SK-N-SH (cell line): ENCODE measurements at regions not wholly inside any gene's neighbourhood (a gene's known extent, or its start where the extent isn't known, plus 50 kb on each side); places are given as distances from the start of the nearest gene placed in this dataset.

ENCODE experiments used
- CTCF ChIA-PET: fragments of 300-600, 350-600 bp; formaldehyde crosslinking; extraction: SDS; loops from one replicate; lab custom pipeline; 2021; lab: Yijun Ruan, JAX
- POLR2A ChIA-PET: fragments of 350-600 bp; sonication (Branson Sonifier 250); formaldehyde crosslinking; extraction: SDS; loops from one replicate; lab custom pipeline; 2020; ENCODE audit warnings: antibody characterized with exemption, inconsistent platforms; lab: Yijun Ruan, JAX
- DNase-seq: peaks from one replicate; pipeline ENCODE4 v3.0.0; 2012
- H2AFZ ChIP-seq: fragments of 200-600 bp; sonication (generic); 2 replicates; pipeline ENCODE4 v1.8.1; 2016; ENCODE audit warnings: antibody characterized with exemption, mild to moderate bottlenecking, low read depth
- H3F3A ChIP-seq: fragments of 200-600 bp; sonication (generic); replicated peaks from 2 replicates; pipeline ENCODE3; 2016; ENCODE audit warnings: antibody characterized with exemption, mild to moderate bottlenecking; ENCODE audit not compliant: insufficient read depth
- H3K27ac ChIP-seq, 2 experiments: fragments of 200-500 bp in 1 of 2; fragments of 200-600 bp in 1 of 2; sonication (Bioruptor generic) in 1 of 2; sonication (generic), shearing (Covaris generic) in 1 of 2; 2 replicates each; pipeline versions ENCODE4 v1.5.1 to v1.6.1; 2014 to 2016; ENCODE audit warnings: low read depth in 2 of 2, inconsistent platforms in 1 of 2, low read length in 1 of 2, mild to moderate bottlenecking in 1 of 2, mixed read lengths in 1 of 2
- H3K27me3 ChIP-seq: fragments of 200-600 bp; sonication (generic), shearing (Covaris generic); 2 replicates; pipeline ENCODE4 v1.6.1; 2016; ENCODE audit warnings: mixed run types; ENCODE audit not compliant: insufficient read depth
- H3K36me3 ChIP-seq, 2 experiments: fragments of 200-500 bp in 1 of 2; fragments of 200-600 bp in 1 of 2; sonication (Bioruptor generic) in 1 of 2; sonication (generic) in 1 of 2; replicated peaks in 1 of 2; 2 replicates each; pipeline versions ENCODE3 to v1.5.1; 2014 to 2016; ENCODE audit warnings: low read length in 1 of 2, mild to moderate bottlenecking in 1 of 2; ENCODE audit not compliant: insufficient read depth in 2 of 2, control insufficient read depth in 1 of 2
- H3K4me1 ChIP-seq, 2 experiments: fragments of 200-500 bp in 1 of 2; fragments of 200-600 bp in 1 of 2; sonication (Bioruptor generic) in 1 of 2; sonication (generic), shearing (Covaris generic) in 1 of 2; 2 replicates each; pipeline versions ENCODE4 v1.5.1 to v1.6.1; 2014 to 2016; ENCODE audit warnings: low read depth in 1 of 2, low read length in 1 of 2, mixed run types in 1 of 2; ENCODE audit not compliant: insufficient read depth in 2 of 2, control insufficient read depth in 1 of 2
- H3K4me2 ChIP-seq: fragments of 200-600 bp; sonication (generic), shearing (Covaris generic); 2 replicates; pipeline ENCODE4 v1.6.1; 2017; ENCODE audit warnings: mixed run types
- H3K4me3 ChIP-seq, 2 experiments: fragments of 200-500 bp in 1 of 2; fragments of 200-600 bp in 1 of 2; sonication (Bioruptor generic) in 1 of 2; sonication (generic), shearing (Covaris generic) in 1 of 2; 2 replicates each; pipeline versions ENCODE4 v1.5.1 to v1.8.1; 2014 to 2016; ENCODE audit warnings: low read depth in 2 of 2, inconsistent platforms in 1 of 2, low read length in 1 of 2, mild to moderate bottlenecking in 1 of 2, mixed read lengths in 1 of 2, moderate library complexity in 1 of 2
- H3K79me2 ChIP-seq: fragments of 200-600 bp; sonication (generic); 2 replicates; pipeline ENCODE4 v1.8.1; 2017; ENCODE audit warnings: mild to moderate bottlenecking; ENCODE audit not compliant: insufficient read depth
- H3K9ac ChIP-seq: fragments of 200-600 bp; sonication (generic); 2 replicates; pipeline ENCODE4 v1.6.1; 2017; ENCODE audit warnings: mixed run types
- H3K9me2 ChIP-seq: fragments of 200-600 bp; sonication (generic); 2 replicates; pipeline ENCODE4 v1.6.1; 2017; ENCODE audit warnings: mixed run types
- H3K9me3 ChIP-seq: fragments of 200-600 bp; sonication (generic); 2 replicates; pipeline ENCODE4 v1.6.1; 2017; ENCODE audit warnings: mixed run types, mild to moderate bottlenecking, moderate library complexity
- H4K20me1 ChIP-seq: fragments of 200-600 bp; sonication (generic); 2 replicates; pipeline ENCODE4 v1.6.1; 2017; ENCODE audit warnings: mild to moderate bottlenecking, mixed run types; ENCODE audit not compliant: insufficient read depth
- EP300 ChIP-seq, 2 experiments: IDR thresholded peaks; 2 replicates each; pipeline versions ENCODE4 v1.4.0 to v1.6.1; 2012; ENCODE audit warnings: borderline replicate concordance in 1 of 2, low read depth in 1 of 2, low read length in 1 of 2
- FOSL2 ChIP-seq: IDR thresholded peaks from 2 replicates; pipeline ENCODE4 v1.4.0; 2012; ENCODE audit warnings: low read depth, mild to moderate bottlenecking, moderate library complexity, borderline replicate concordance
- GABPA ChIP-seq: IDR thresholded peaks from 2 replicates; pipeline ENCODE4 v1.4.0; 2012; ENCODE audit warnings: low read depth, mild to moderate bottlenecking
- GATA2 ChIP-seq: sonication (generic); formaldehyde crosslinking; IDR thresholded peaks from 2 replicates; pipeline ENCODE4 v1.5.0; 2020; ENCODE audit warnings: mild to moderate bottlenecking, missing genetic modification reagents
- IRF3 ChIP-seq: fragments of 150-350 bp; IDR thresholded peaks from 2 replicates; pipeline ENCODE4 v1.6.1; 2016; ENCODE audit warnings: mild to moderate bottlenecking, low read depth, low read length
- JUND ChIP-seq: IDR thresholded peaks from 2 replicates; pipeline ENCODE4 v1.4.0; 2012
- MEF2A ChIP-seq: IDR thresholded peaks from 2 replicates; pipeline ENCODE4 v1.4.0; 2012; ENCODE audit warnings: low read depth, borderline replicate concordance
- MXI1 ChIP-seq: IDR thresholded peaks from 2 replicates; pipeline ENCODE4 v1.6.1; 2012; ENCODE audit warnings: mild to moderate bottlenecking, low read depth, low read length, improper control_type of control experiment
- NRF1 ChIP-seq: IDR thresholded peaks from 2 replicates; pipeline ENCODE4 v1.6.1; 2012; ENCODE audit warnings: low read depth, mild to moderate bottlenecking, low read length
- POLR2AphosphoS5 ChIP-seq: IDR thresholded peaks from 2 replicates; pipeline ENCODE4 v1.6.1; 2012; ENCODE audit warnings: low read depth, low read length
- RAD21 ChIP-seq: IDR thresholded peaks from 2 replicates; pipeline ENCODE4 v1.6.1; 2012; ENCODE audit warnings: mild to moderate bottlenecking, low read length
- RFX5 ChIP-seq: IDR thresholded peaks from 2 replicates; pipeline ENCODE4 v1.6.1; 2012; ENCODE audit warnings: mild to moderate bottlenecking, improper control_type of control experiment, low read length
- SIN3A ChIP-seq: IDR thresholded peaks from 2 replicates; pipeline ENCODE4 v1.6.1; 2012; ENCODE audit warnings: low read depth, mild to moderate bottlenecking, low read length, moderate library complexity, borderline replicate concordance
- SMC3 ChIP-seq: IDR thresholded peaks from 2 replicates; pipeline ENCODE4 v1.6.1; 2012; ENCODE audit warnings: low read depth, low read length, improper control_type of control experiment
- TAF1 ChIP-seq: IDR thresholded peaks from 2 replicates; pipeline ENCODE4 v1.6.1; 2012; ENCODE audit warnings: low read depth, mild to moderate bottlenecking, low read length, moderate library complexity, borderline replicate concordance
- TCF12 ChIP-seq: IDR thresholded peaks from 2 replicates; pipeline ENCODE4 v1.4.0; 2012
- USF1 ChIP-seq: IDR thresholded peaks from 2 replicates; pipeline ENCODE4 v1.4.0; 2012; ENCODE audit warnings: low read depth, borderline replicate concordance
- YY1 ChIP-seq: IDR thresholded peaks from 2 replicates; pipeline ENCODE4 v1.4.0; 2012; ENCODE audit warnings: low read depth, mild to moderate bottlenecking
- ZBTB33 ChIP-seq: IDR thresholded peaks from 2 replicates; pipeline ENCODE4 v1.4.0; 2012; ENCODE audit warnings: low read depth, borderline replicate concordance
- WGBS: methylation state at CpG from one replicate; pipeline ENCODE4 v1.1.6; 2017; ENCODE audit warnings: low lambda C conversion rate; 5-methylcytosine and 5-hydroxymethylcytosine counted together
- TF ChIP-seq, protein P1 (sequence below): IDR thresholded peaks from 2 replicates; pipeline ENCODE4 v1.4.0; 2012; ENCODE audit warnings: low read depth
- TF ChIP-seq, protein P2 (sequence below): fragments of 200-600 bp; sonication (generic); IDR thresholded peaks from 2 replicates; pipeline ENCODE4 v1.6.1; 2017; ENCODE audit warnings: antibody characterized with exemption, mild to moderate bottlenecking, moderate library complexity
- TF ChIP-seq, protein P3 (sequence below): fragments of 150-350 bp; IDR thresholded peaks from 2 replicates; pipeline ENCODE4 v1.6.1; 2017; ENCODE audit warnings: antibody characterized with exemption, low read length, low read depth, borderline replicate concordance

GRCh38 chr4:130646886-130647285 lies 1550.9 kb downstream of the C4orf33 start:
- H3K4me1 ChIP-seq: no peaks in the 10 kb centered on the region
- no peaks in the 10 kb centered on the region for H3K79me2 ChIP-seq
- H3K27ac ChIP-seq: no peak overlapping the region
- H2AFZ ChIP-seq: no peak overlapping the region
- H3K9me3 ChIP-seq: no peaks in the 10 kb centered on the region
- no peaks in the 10 kb centered on the region for H3K36me3 ChIP-seq
- no peaks in the 10 kb centered on the region for H3K9me2 ChIP-seq
- CTCF ChIA-PET: no interaction called here
- H4K20me1 ChIP-seq: no peaks in the 10 kb centered on the region
- POLR2A ChIA-PET: no interaction called here
- H3K4me2 ChIP-seq: no peak overlapping the region
- H3F3A ChIP-seq: no peaks in the 10 kb centered on the region
- no peak overlapping the region for H3K9ac ChIP-seq
- no peaks in the 10 kb centered on the region for H3K27me3 ChIP-seq
- no peak overlapping the region for H3K4me3 ChIP-seq
- TF ChIP-seq JUND (no peak), MXI1 (no peak), SMC3 (no peak), SIN3A (no peak)
- DNase-seq: no peak

DNA sequence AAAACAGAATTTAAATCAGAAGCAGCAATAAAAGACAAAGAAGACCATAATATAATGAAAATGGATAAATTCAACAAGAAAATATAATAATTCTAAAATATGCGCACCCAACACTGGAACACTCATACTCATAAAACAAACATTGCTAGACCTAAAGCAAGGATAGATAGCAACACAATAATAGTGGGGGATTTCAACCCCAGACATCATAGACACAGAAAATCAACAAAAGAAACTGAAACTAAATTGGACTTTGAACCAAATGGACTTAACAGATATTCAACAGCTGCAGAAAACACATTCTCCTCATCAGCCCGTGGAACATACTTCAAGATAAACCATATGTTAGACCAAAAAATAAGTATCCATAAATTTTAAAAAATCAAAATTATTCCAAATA lies 1552.6 kb downstream of the C4orf33 start:
- Histone ChIP-seq H3K9me2 (no peaks in the 10 kb centered on the region), H3K79me2 (no peaks in the 10 kb centered on the region), H3K9ac (no peak overlapping the region), H3K4me2 (no peak overlapping the region), H3K27me3 (no peaks in the 10 kb centered on the region), H2AFZ (0 out of 2 replicates have a peak overlapping the region, but pooled peaks have one; percentile 35), H3K4me3 (no peak overlapping the region), H3K36me3 (no peaks in the 10 kb centered on the region), H3F3A (no peaks in the 10 kb centered on the region), H3K27ac (no peak overlapping the region), H4K20me1 (no peaks in the 10 kb centered on the region), H3K4me1 (no peaks in the 10 kb centered on the region)
- CTCF ChIA-PET: no interaction called here
- WGBS: 47% methylated on average over 2 of the region's 2 CpGs
- TF ChIP-seq, protein P1, sequence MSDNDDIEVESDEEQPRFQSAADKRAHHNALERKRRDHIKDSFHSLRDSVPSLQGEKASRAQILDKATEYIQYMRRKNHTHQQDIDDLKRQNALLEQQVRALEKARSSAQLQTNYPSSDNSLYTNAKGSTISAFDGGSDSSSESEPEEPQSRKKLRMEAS: no peak
- TF ChIP-seq USF1 (no peak), ZBTB33 (no peak), GATA2 (CRISPR knock-in tag) (no peak), IRF3 (no peak), POLR2AphosphoS5 (no peak), MEF2A (no peak), SIN3A (no peak), RAD21 (no peak), JUND (no peak), NRF1 (no peak), GABPA (no peak), TAF1 (no peak), YY1 (no peak), RFX5 (no peak), TCF12 (no peak), EP300 (IDR thresholded peaks at IDR 0.05; ENCODE audit: borderline replicate concordance in 1 of 2, low read depth in 1 of 2, low read length in 1 of 2) (no peak), FOSL2 (no peak)
- TF ChIP-seq, protein P2, sequence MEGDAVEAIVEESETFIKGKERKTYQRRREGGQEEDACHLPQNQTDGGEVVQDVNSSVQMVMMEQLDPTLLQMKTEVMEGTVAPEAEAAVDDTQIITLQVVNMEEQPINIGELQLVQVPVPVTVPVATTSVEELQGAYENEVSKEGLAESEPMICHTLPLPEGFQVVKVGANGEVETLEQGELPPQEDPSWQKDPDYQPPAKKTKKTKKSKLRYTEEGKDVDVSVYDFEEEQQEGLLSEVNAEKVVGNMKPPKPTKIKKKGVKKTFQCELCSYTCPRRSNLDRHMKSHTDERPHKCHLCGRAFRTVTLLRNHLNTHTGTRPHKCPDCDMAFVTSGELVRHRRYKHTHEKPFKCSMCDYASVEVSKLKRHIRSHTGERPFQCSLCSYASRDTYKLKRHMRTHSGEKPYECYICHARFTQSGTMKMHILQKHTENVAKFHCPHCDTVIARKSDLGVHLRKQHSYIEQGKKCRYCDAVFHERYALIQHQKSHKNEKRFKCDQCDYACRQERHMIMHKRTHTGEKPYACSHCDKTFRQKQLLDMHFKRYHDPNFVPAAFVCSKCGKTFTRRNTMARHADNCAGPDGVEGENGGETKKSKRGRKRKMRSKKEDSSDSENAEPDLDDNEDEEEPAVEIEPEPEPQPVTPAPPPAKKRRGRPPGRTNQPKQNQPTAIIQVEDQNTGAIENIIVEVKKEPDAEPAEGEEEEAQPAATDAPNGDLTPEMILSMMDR: no peak
- TF ChIP-seq, protein P3, sequence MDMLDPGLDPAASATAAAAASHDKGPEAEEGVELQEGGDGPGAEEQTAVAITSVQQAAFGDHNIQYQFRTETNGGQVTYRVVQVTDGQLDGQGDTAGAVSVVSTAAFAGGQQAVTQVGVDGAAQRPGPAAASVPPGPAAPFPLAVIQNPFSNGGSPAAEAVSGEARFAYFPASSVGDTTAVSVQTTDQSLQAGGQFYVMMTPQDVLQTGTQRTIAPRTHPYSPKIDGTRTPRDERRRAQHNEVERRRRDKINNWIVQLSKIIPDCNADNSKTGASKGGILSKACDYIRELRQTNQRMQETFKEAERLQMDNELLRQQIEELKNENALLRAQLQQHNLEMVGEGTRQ: no peak
- TF ChIP-seq, all 33 proteins: peak for 0
- POLR2A ChIA-PET: no interaction called here
- no peaks in the 10 kb centered on the region for H3K9me3 ChIP-seq
- DNase-seq: no peak
